ENCODE measurements at regions not wholly inside any gene's neighbourhood (a gene's known extent, or its start where the extent isn't known, plus 50 kb on each side); places are given as distances from the start of the nearest gene placed in this dataset.

- no peak overlapping the region for H3K4me2 ChIP-seq (ENCODE audit: low read length)
- Mint-ChIP-seq H3K9me3 (ENCODE audit: unreplicated experiment) (peaks cover 6% of the 10 kb centered on the region), H3K4me3 (ENCODE audit: unreplicated experiment) (no peak overlapping the region), H3K36me3 (ENCODE audit: low read depth, unreplicated experiment) (no peaks in the 10 kb centered on the region), H3K27me3 (ENCODE audit: low read depth, unreplicated experiment) (no peaks in the 10 kb centered on the region), H3K4me1 (ENCODE audit: low read depth, unreplicated experiment) (no peaks in the 10 kb centered on the region), H3K27ac (ENCODE audit: unreplicated experiment) (no peak overlapping the region)
- FAIRE-seq (no peak), DNase-seq (ENCODE audit: low read depth) (no peak)
- no peak for TF ChIP-seq EZH2 (IDR thresholded peaks at IDR 0.05; ENCODE audit: insufficient read depth, low read length)
- TF ChIP-seq CTCF (IDR thresholded peaks at IDR 0.05; ENCODE audit: insufficient read depth, low read depth, low read length) = no peak
- no peaks in the 10 kb centered on the region for H3K27me3 ChIP-seq (ENCODE audit: insufficient read depth, low read length)
- H3K4me3 ChIP-seq (ENCODE audit: insufficient read depth, low read depth, low read length) = no peak overlapping the region
- peaks cover 7% of the 10 kb centered on the region for H3K9me3 ChIP-seq (ENCODE audit: insufficient read depth, low read depth, low read length)
- H3K79me2 ChIP-seq (ENCODE audit: insufficient read depth, low read length) = no peaks in the 10 kb centered on the region
- H3K36me3 ChIP-seq (ENCODE audit: insufficient read depth, low read length) = no peaks in the 10 kb centered on the region
- H3K4me1 ChIP-seq (ENCODE audit: insufficient read depth, low read length) = no peaks in the 10 kb centered on the region
- H3K27ac ChIP-seq (ENCODE audit: low read depth, low read length) = no peak overlapping the region
- no peak overlapping the region for H3K9ac ChIP-seq (ENCODE audit: low read length)
- no peak overlapping the region for H2AFZ ChIP-seq (ENCODE audit: low read depth, low read length)
- H4K20me1 ChIP-seq (ENCODE audit: insufficient read depth, low read length) = no peaks in the 10 kb centered on the region
Observed at GRCh38 chr5:103721183-103721582, 158.6 kb upstream of the NUDT12 start.

GRCh38 chr5:103718108-103718507, 155.5 kb upstream of the NUDT12 start:
- no peak overlapping the region for H3K4me3 Mint-ChIP-seq (ENCODE audit: unreplicated experiment)
- no peaks in the 10 kb centered on the region for H3K27me3 ChIP-seq (ENCODE audit: insufficient read depth, low read length)
- H3K9me3 Mint-ChIP-seq (ENCODE audit: unreplicated experiment) = peaks cover 6% of the 10 kb centered on the region
- no peaks in the 10 kb centered on the region for H3K4me1 Mint-ChIP-seq (ENCODE audit: low read depth, unreplicated experiment)
- no peaks in the 10 kb centered on the region for H3K36me3 Mint-ChIP-seq (ENCODE audit: low read depth, unreplicated experiment)
- peaks cover 7% of the 10 kb centered on the region for H3K9me3 ChIP-seq (ENCODE audit: insufficient read depth, low read depth, low read length)
- DNase-seq (ENCODE audit: low read depth) (no peak), FAIRE-seq (no peak)
- H2AFZ ChIP-seq (ENCODE audit: low read depth, low read length) = no peak overlapping the region
- TF ChIP-seq EZH2 (IDR thresholded peaks at IDR 0.05; ENCODE audit: insufficient read depth, low read length) (no peak), CTCF (IDR thresholded peaks at IDR 0.05; ENCODE audit: insufficient read depth, low read depth, low read length) (no peak)
- no peaks in the 10 kb centered on the region for H3K27me3 Mint-ChIP-seq (ENCODE audit: low read depth, unreplicated experiment)
- H3K27ac Mint-ChIP-seq (ENCODE audit: unreplicated experiment) = no peak overlapping the region
- H3K36me3 ChIP-seq (ENCODE audit: insufficient read depth, low read length) = no peaks in the 10 kb centered on the region
- no peaks in the 10 kb centered on the region for H3K79me2 ChIP-seq (ENCODE audit: insufficient read depth, low read length)
- H3K4me2 ChIP-seq (ENCODE audit: low read length) = no peak overlapping the region
- H3K4me1 ChIP-seq (ENCODE audit: insufficient read depth, low read length) = no peaks in the 10 kb centered on the region
- no peak overlapping the region for H3K27ac ChIP-seq (ENCODE audit: low read depth, low read length)
- H3K9ac ChIP-seq (ENCODE audit: low read length) = no peak overlapping the region
- no peak overlapping the region for H3K4me3 ChIP-seq (ENCODE audit: insufficient read depth, low read depth, low read length)
- no peaks in the 10 kb centered on the region for H4K20me1 ChIP-seq (ENCODE audit: insufficient read depth, low read length)

GRCh38 chr5:103708601-103709000, 146.0 kb upstream of the NUDT12 start:
- Histone ChIP-seq H3K79me2 (ENCODE audit: insufficient read depth, low read length) (no peaks in the 10 kb centered on the region), H3K36me3 (ENCODE audit: insufficient read depth, low read length) (no peaks in the 10 kb centered on the region), H3K27me3 (ENCODE audit: insufficient read depth, low read length) (no peaks in the 10 kb centered on the region), H3K9ac (ENCODE audit: low read length) (no peak overlapping the region), H3K4me1 (ENCODE audit: insufficient read depth, low read length) (no peaks in the 10 kb centered on the region), H3K4me2 (ENCODE audit: low read length) (no peak overlapping the region), H4K20me1 (ENCODE audit: insufficient read depth, low read length) (no peaks in the 10 kb centered on the region), H3K4me3 (ENCODE audit: insufficient read depth, low read depth, low read length) (no peak overlapping the region), H2AFZ (ENCODE audit: low read depth, low read length) (no peak overlapping the region), H3K9me3 (ENCODE audit: insufficient read depth, low read depth, low read length) (no peaks in the 10 kb centered on the region), H3K27ac (ENCODE audit: low read depth, low read length) (no peak overlapping the region)
- no peaks in the 10 kb centered on the region for H3K36me3 Mint-ChIP-seq (ENCODE audit: low read depth, unreplicated experiment)
- FAIRE-seq (no peak), DNase-seq (ENCODE audit: low read depth) (no peak)
- H3K4me3 Mint-ChIP-seq (ENCODE audit: unreplicated experiment) = no peak overlapping the region
- TF ChIP-seq CTCF (IDR thresholded peaks at IDR 0.05; ENCODE audit: insufficient read depth, low read depth, low read length) (no peak), EZH2 (IDR thresholded peaks at IDR 0.05; ENCODE audit: insufficient read depth, low read length) (no peak)
- H3K27me3 Mint-ChIP-seq (ENCODE audit: low read depth, unreplicated experiment) = no peaks in the 10 kb centered on the region
- H3K4me1 Mint-ChIP-seq (ENCODE audit: low read depth, unreplicated experiment) = no peaks in the 10 kb centered on the region
- H3K27ac Mint-ChIP-seq (ENCODE audit: unreplicated experiment) = no peak overlapping the region
- no peaks in the 10 kb centered on the region for H3K9me3 Mint-ChIP-seq (ENCODE audit: unreplicated experiment)

All from astrocyte (in vitro differentiated cells and primary cell).